ENCODE measurements at regions not wholly inside any gene's neighbourhood (a gene's known extent, or its start where the extent isn't known, plus 50 kb on each side); places are given as distances from the start of the nearest gene placed in this dataset.
"Not testable (repeated sequence)": the region's sequence is repeated elsewhere in the genome, so short reads cannot be mapped to it uniquely, and the experiment has no call there.

DNA sequence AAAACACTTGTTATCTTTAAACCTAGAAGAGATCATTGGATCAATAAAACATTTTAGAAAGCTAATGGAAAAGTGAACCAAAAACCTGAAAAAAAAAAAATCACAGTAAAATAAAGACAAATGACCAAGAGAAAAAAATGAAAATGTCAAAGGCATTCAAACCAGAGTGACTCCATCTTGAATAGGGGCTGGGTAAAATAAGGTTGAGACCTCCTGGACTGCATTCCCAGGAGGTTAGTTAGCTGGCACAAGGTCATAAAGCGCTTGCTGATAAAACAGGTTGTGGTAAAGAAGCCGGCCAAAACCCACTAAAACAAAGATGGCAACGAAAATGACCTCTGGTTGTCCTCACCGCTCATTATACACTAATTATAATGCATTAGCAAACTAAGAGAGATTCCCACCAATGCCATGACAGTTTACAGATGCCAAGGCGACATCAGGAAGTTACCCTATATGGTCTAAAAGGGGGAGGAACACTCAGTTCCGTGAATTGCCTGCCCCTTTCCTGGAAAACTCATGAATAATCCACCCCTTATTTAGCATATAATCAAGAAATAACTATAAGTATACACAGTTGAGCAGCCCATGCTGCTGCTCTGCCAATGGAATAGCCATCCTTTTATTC, 116.7 kb upstream of the NEK6 start:
- WGBS (ENCODE audit: insufficient coverage): 90% methylated on average over 2 of the region's 6 CpGs
- H3K27me3 ChIP-seq (replicated peaks in 2 of 5; ENCODE audit: control insufficient read depth in 4 of 5, insufficient read depth in 5 of 5, low read length in 4 of 5): no peaks in the 10 kb centered on the region
- no peak overlapping the region for H3K27ac ChIP-seq (ENCODE audit: insufficient read depth in 1 of 2, low read depth in 1 of 2, low read length in 2 of 2, poor library complexity in 1 of 2, severe bottlenecking in 2 of 2)
- no peak overlapping the region for H3K4me3 ChIP-seq (ENCODE audit: control insufficient read depth in 1 of 7, extremely low read depth in 1 of 7, insufficient read depth in 4 of 7, low read depth in 2 of 7, low read length in 6 of 7)
- no peaks in the 10 kb centered on the region for H3K36me3 ChIP-seq (ENCODE audit: control insufficient read depth in 4 of 4, insufficient read depth in 4 of 4, low read length in 3 of 4)
- H3K4me1 ChIP-seq (ENCODE audit: control extremely low read depth in 1 of 4, control insufficient read depth in 4 of 4, insufficient read depth in 4 of 4, low read length in 3 of 4): no peaks in the 10 kb centered on the region
- peak in 2 of 3 donors; percentile 16 to 17 for DNase-seq
- ChIA-PET CTCF (no interaction called here), POLR2A (no interaction called here)
- H3K9me3 ChIP-seq (ENCODE audit: control extremely low read depth in 1 of 5, control insufficient read depth in 4 of 5, insufficient read depth in 2 of 5, low read depth in 1 of 5, low read length in 4 of 5): peaks cover 0 to 2% (median 0%) of the 10 kb centered on the region in 5 experiments

GRCh38 chr9:124144561-124145123, 113.1 kb upstream of the NEK6 start:
- H3K27me3 ChIP-seq (replicated peaks in 2 of 5; ENCODE audit: control insufficient read depth in 4 of 5, insufficient read depth in 5 of 5, low read length in 4 of 5); DNase-seq; H3K9me3 ChIP-seq (ENCODE audit: control extremely low read depth in 1 of 5, control insufficient read depth in 4 of 5, insufficient read depth in 2 of 5, low read depth in 1 of 5, low read length in 4 of 5); CTCF ChIA-PET; H3K4me3 ChIP-seq (ENCODE audit: control insufficient read depth in 1 of 7, extremely low read depth in 1 of 7, insufficient read depth in 4 of 7, low read depth in 2 of 7, low read length in 6 of 7); H3K36me3 ChIP-seq (ENCODE audit: control insufficient read depth in 4 of 4, insufficient read depth in 4 of 4, low read length in 3 of 4); H3K27ac ChIP-seq (ENCODE audit: insufficient read depth in 1 of 2, low read depth in 1 of 2, low read length in 2 of 2, poor library complexity in 1 of 2, severe bottlenecking in 2 of 2); H3K4me1 ChIP-seq (ENCODE audit: control extremely low read depth in 1 of 4, control insufficient read depth in 4 of 4, insufficient read depth in 4 of 4, low read length in 3 of 4): not testable (repeated sequence)
- WGBS (ENCODE audit: insufficient coverage): 91% methylated on average over 10 of the region's 10 CpGs
- POLR2A ChIA-PET: interaction anchor here (0.7 kb wide), 1 partner anchor 94 kb away, joined by 6 read pairs; no protein-coding TSS in a partner anchor

GRCh38 chr9:124146031-124146561, 111.7 kb upstream of the NEK6 start:
- no peak overlapping the region for H3K4me3 ChIP-seq (ENCODE audit: control insufficient read depth in 1 of 7, extremely low read depth in 1 of 7, insufficient read depth in 4 of 7, low read depth in 2 of 7, low read length in 6 of 7)
- POLR2A ChIA-PET: no interaction called here
- no peak for DNase-seq
- no peak overlapping the region for H3K27ac ChIP-seq (ENCODE audit: insufficient read depth in 1 of 2, low read depth in 1 of 2, low read length in 2 of 2, poor library complexity in 1 of 2, severe bottlenecking in 2 of 2)
- no peaks in the 10 kb centered on the region for H3K27me3 ChIP-seq (replicated peaks in 2 of 5; ENCODE audit: control insufficient read depth in 4 of 5, insufficient read depth in 5 of 5, low read length in 4 of 5)
- H3K36me3 ChIP-seq (ENCODE audit: control insufficient read depth in 4 of 4, insufficient read depth in 4 of 4, low read length in 3 of 4): no peaks in the 10 kb centered on the region
- CTCF ChIA-PET: interaction anchor here (0.6 kb wide), 1 partner anchor 113 kb away, joined by 3 read pairs; no protein-coding TSS in a partner anchor
- H3K4me1 ChIP-seq (ENCODE audit: control extremely low read depth in 1 of 4, control insufficient read depth in 4 of 4, insufficient read depth in 4 of 4, low read length in 3 of 4): no peaks in the 10 kb centered on the region
- WGBS (ENCODE audit: insufficient coverage): 60% methylated on average over 1 of the region's 4 CpGs
- peaks cover 0 to 2% (median 0%) of the 10 kb centered on the region in 5 experiments for H3K9me3 ChIP-seq (ENCODE audit: control extremely low read depth in 1 of 5, control insufficient read depth in 4 of 5, insufficient read depth in 2 of 5, low read depth in 1 of 5, low read length in 4 of 5)

DNA sequence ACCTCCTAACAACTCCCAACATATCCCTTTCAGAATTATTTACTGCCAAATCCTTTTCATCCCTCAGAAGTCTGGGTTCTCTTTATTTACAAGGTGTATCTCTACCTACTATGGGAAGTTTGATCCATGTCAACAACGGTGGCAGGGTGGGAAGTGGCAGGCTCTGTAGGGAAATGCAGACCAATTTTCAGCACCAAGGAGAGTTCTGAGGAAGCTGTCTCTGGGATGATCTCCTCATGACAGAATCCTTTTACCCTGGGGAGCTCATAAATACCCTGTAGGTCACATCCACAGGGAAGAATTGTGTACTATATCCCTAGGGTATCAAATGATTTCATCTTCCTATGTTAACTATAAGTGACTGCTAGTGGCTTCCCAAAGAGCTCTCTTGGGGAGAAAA, 107.8 kb upstream of the NEK6 start:
- no peaks in the 10 kb centered on the region for H3K27me3 ChIP-seq (replicated peaks in 2 of 5; ENCODE audit: control insufficient read depth in 4 of 5, insufficient read depth in 5 of 5, low read length in 4 of 5)
- POLR2A ChIA-PET: no interaction called here
- WGBS (ENCODE audit: insufficient coverage): 80% methylated on average over 1 of the region's 1 CpG
- peaks cover 0 to 2% (median 0%) of the 10 kb centered on the region in 5 experiments for H3K9me3 ChIP-seq (ENCODE audit: control extremely low read depth in 1 of 5, control insufficient read depth in 4 of 5, insufficient read depth in 2 of 5, low read depth in 1 of 5, low read length in 4 of 5)
- H3K4me3 ChIP-seq (ENCODE audit: control insufficient read depth in 1 of 7, extremely low read depth in 1 of 7, insufficient read depth in 4 of 7, low read depth in 2 of 7, low read length in 6 of 7): no peak overlapping the region
- H3K4me1 ChIP-seq (ENCODE audit: control extremely low read depth in 1 of 4, control insufficient read depth in 4 of 4, insufficient read depth in 4 of 4, low read length in 3 of 4): peaks cover 0 to 2% (median 0%) of the 10 kb centered on the region in 4 experiments
- no peak overlapping the region for H3K27ac ChIP-seq (ENCODE audit: insufficient read depth in 1 of 2, low read depth in 1 of 2, low read length in 2 of 2, poor library complexity in 1 of 2, severe bottlenecking in 2 of 2)
- DNase-seq: peak in 2 of 3 donors; percentile 6 to 10
- H3K36me3 ChIP-seq (ENCODE audit: control insufficient read depth in 4 of 4, insufficient read depth in 4 of 4, low read length in 3 of 4): no peaks in the 10 kb centered on the region
- CTCF ChIA-PET: no interaction called here

- no peaks in the 10 kb centered on the region for H3K4me1 ChIP-seq (ENCODE audit: control extremely low read depth in 1 of 4, control insufficient read depth in 4 of 4, insufficient read depth in 4 of 4, low read length in 3 of 4)
- DNase-seq: no peak
- H3K27ac ChIP-seq (ENCODE audit: insufficient read depth in 1 of 2, low read depth in 1 of 2, low read length in 2 of 2, poor library complexity in 1 of 2, severe bottlenecking in 2 of 2): no peak overlapping the region
- peaks cover 0 to 9% (median 0%) of the 10 kb centered on the region in 5 experiments for H3K9me3 ChIP-seq (ENCODE audit: control extremely low read depth in 1 of 5, control insufficient read depth in 4 of 5, insufficient read depth in 2 of 5, low read depth in 1 of 5, low read length in 4 of 5)
- H3K4me3 ChIP-seq (ENCODE audit: control insufficient read depth in 1 of 7, extremely low read depth in 1 of 7, insufficient read depth in 4 of 7, low read depth in 2 of 7, low read length in 6 of 7): no peak overlapping the region
- 100% methylated on average over 2 of the region's 2 CpGs for WGBS (ENCODE audit: insufficient coverage)
- ChIA-PET CTCF (interaction anchor here (0.8 to 0.9 kb wide), 2 partner anchors 156 to 228 kb away, joined by 3 read pairs; no protein-coding TSS in a partner anchor), POLR2A (no interaction called here)
- no peaks in the 10 kb centered on the region for H3K27me3 ChIP-seq (replicated peaks in 2 of 5; ENCODE audit: control insufficient read depth in 4 of 5, insufficient read depth in 5 of 5, low read length in 4 of 5)
- no peaks in the 10 kb centered on the region for H3K36me3 ChIP-seq (ENCODE audit: control insufficient read depth in 4 of 4, insufficient read depth in 4 of 4, low read length in 3 of 4)
Measured at GRCh38 chr9:124163760-124164255, 93.9 kb upstream of the NEK6 start.

DNA sequence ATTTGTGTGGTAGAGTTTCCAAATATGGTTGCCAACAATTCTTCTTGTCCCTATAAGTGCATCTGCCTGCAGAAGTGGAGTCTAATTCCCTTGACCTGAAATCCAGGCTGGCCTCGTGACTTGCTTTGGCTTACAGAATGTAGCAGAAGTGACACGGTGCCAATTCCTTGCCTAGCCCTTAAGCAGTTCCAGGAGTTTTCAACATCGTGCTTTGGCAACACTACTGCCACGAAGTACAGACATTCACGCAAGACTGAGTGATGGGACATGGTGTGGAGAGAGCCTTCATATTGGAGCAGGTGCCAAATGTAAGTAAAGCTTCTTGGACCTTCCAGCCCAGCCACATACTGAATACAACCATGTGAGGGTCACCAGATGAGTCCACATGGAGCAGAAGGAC, 92.9 kb upstream of the NEK6 start:
- CTCF ChIA-PET: no interaction called here
- POLR2A ChIA-PET: no interaction called here
- Histone ChIP-seq H3K4me3 (ENCODE audit: control insufficient read depth in 1 of 7, extremely low read depth in 1 of 7, insufficient read depth in 4 of 7, low read depth in 2 of 7, low read length in 6 of 7) (no peak overlapping the region), H3K27ac (ENCODE audit: insufficient read depth in 1 of 2, low read depth in 1 of 2, low read length in 2 of 2, poor library complexity in 1 of 2, severe bottlenecking in 2 of 2) (no peak overlapping the region), H3K36me3 (ENCODE audit: control insufficient read depth in 4 of 4, insufficient read depth in 4 of 4, low read length in 3 of 4) (no peaks in the 10 kb centered on the region), H3K27me3 (replicated peaks in 2 of 5; ENCODE audit: control insufficient read depth in 4 of 5, insufficient read depth in 5 of 5, low read length in 4 of 5) (no peaks in the 10 kb centered on the region), H3K4me1 (ENCODE audit: control extremely low read depth in 1 of 4, control insufficient read depth in 4 of 4, insufficient read depth in 4 of 4, low read length in 3 of 4) (no peaks in the 10 kb centered on the region), H3K9me3 (ENCODE audit: control extremely low read depth in 1 of 5, control insufficient read depth in 4 of 5, insufficient read depth in 2 of 5, low read depth in 1 of 5, low read length in 4 of 5) (peaks cover 0 to 9% (median 1%) of the 10 kb centered on the region in 5 experiments)
- no peak for DNase-seq
- 81% methylated on average over 5 of the region's 5 CpGs for WGBS (ENCODE audit: insufficient coverage)

GRCh38 chr9:124174433-124174832, 83.3 kb upstream of the NEK6 start:
- Histone ChIP-seq H3K4me1 (ENCODE audit: control extremely low read depth in 1 of 4, control insufficient read depth in 4 of 4, insufficient read depth in 4 of 4, low read length in 3 of 4) (no peaks in the 10 kb centered on the region), H3K9me3 (ENCODE audit: control extremely low read depth in 1 of 5, control insufficient read depth in 4 of 5, insufficient read depth in 2 of 5, low read depth in 1 of 5, low read length in 4 of 5) (peaks cover 0 to 1% (median 0%) of the 10 kb centered on the region in 5 experiments), H3K4me3 (ENCODE audit: control insufficient read depth in 1 of 7, extremely low read depth in 1 of 7, insufficient read depth in 4 of 7, low read depth in 2 of 7, low read length in 6 of 7) (no peak overlapping the region), H3K27ac (ENCODE audit: insufficient read depth in 1 of 2, low read depth in 1 of 2, low read length in 2 of 2, poor library complexity in 1 of 2, severe bottlenecking in 2 of 2) (no peak overlapping the region), H3K27me3 (replicated peaks in 2 of 5; ENCODE audit: control insufficient read depth in 4 of 5, insufficient read depth in 5 of 5, low read length in 4 of 5) (no peaks in the 10 kb centered on the region), H3K36me3 (ENCODE audit: control insufficient read depth in 4 of 4, insufficient read depth in 4 of 4, low read length in 3 of 4) (no peaks in the 10 kb centered on the region)
- no peak for DNase-seq
- ChIA-PET CTCF (interaction anchor here (0.8 kb wide), 1 partner anchor 23 kb away, joined by 3 read pairs; no protein-coding TSS in a partner anchor), POLR2A (interaction anchor here (0.7 kb wide), 1 partner anchor 82 kb away, joined by 5 read pairs; no protein-coding TSS in a partner anchor)
- WGBS (ENCODE audit: insufficient coverage): no CpG with 5 or more reads among the region's 5 CpGs
